HK-2 (cell line): ENCODE measurements at regions not wholly inside any gene's neighbourhood (a gene's known extent, or its start where the extent isn't known, plus 50 kb on each side); places are given as distances from the start of the nearest gene placed in this dataset.

ENCODE experiments used
- DNase-seq: peaks from one replicate; pipeline ENCODE4 v3.0.0-alpha.2; 2018; ENCODE audit not compliant: unreplicated experiment

- no peak for DNase-seq
Measured at GRCh38 chr7:68005992-68006391, 1009.4 kb downstream of the TYW1 start.

GRCh38 chr7:68006619-68007018 is 1010.0 kb downstream of the TYW1 start:
- DNase-seq = no peak

- no peak for DNase-seq
Measured at GRCh38 chr7:68009716-68010115, 1013.1 kb downstream of the TYW1 start.

GRCh38 chr7:68014031-68014736 is 1017.6 kb downstream of the TYW1 start:
- DNase-seq = no peak

- no peak for DNase-seq
Measured at GRCh38 chr7:68015122-68015977, 1018.7 kb downstream of the TYW1 start.

- no peak for DNase-seq
Measured at GRCh38 chr7:68015978-68016532, 1019.4 kb downstream of the TYW1 start.

GRCh38 chr7:68020102-68020501 is 1023.5 kb downstream of the TYW1 start:
- no peak for DNase-seq

GRCh38 chr7:68025369-68025768 is 1028.7 kb downstream of the TYW1 start:
- no peak for DNase-seq

- DNase-seq = no peak
Measured at GRCh38 chr7:68030530-68030929, 1033.9 kb downstream of the TYW1 start.

GRCh38 chr7:68031180-68031943 is 1034.7 kb downstream of the TYW1 start:
- DNase-seq = no peak

GRCh38 chr7:68038621-68039314 is 1042.1 kb downstream of the TYW1 start:
- DNase-seq = no peak

GRCh38 chr7:68041554-68041953 is 1044.9 kb downstream of the TYW1 start:
- DNase-seq = no peak

- no peak for DNase-seq
Measured at GRCh38 chr7:68043546-68043945, 1046.9 kb downstream of the TYW1 start.

GRCh38 chr7:68050627-68051026 is 1054.0 kb downstream of the TYW1 start:
- DNase-seq = no peak

GRCh38 chr7:68058014-68058413 is 1061.4 kb downstream of the TYW1 start:
- no peak for DNase-seq

GRCh38 chr7:68063171-68063570 is 1066.5 kb downstream of the TYW1 start:
- peak; percentile 1 for DNase-seq

- no peak for DNase-seq
Measured at GRCh38 chr7:68065581-68065980, 1068.9 kb downstream of the TYW1 start.

- DNase-seq = no peak
Measured at GRCh38 chr7:68067845-68068244, 1071.2 kb downstream of the TYW1 start.

GRCh38 chr7:68070992-68071391 is 1074.4 kb downstream of the TYW1 start:
- no peak for DNase-seq

- DNase-seq = no peak
Measured at GRCh38 chr7:68073701-68074100, 1077.1 kb downstream of the TYW1 start.

- no peak for DNase-seq
Measured at GRCh38 chr7:68074242-68074641, 1077.6 kb downstream of the TYW1 start.
